ENCODE measurements at regions not wholly inside any gene's neighbourhood (a gene's known extent, or its start where the extent isn't known, plus 50 kb on each side); places are given as distances from the start of the nearest gene placed in this dataset.
A peak's percentile ranks its signal among the peaks of the same experiment; 100 is the strongest.
"Not testable (repeated sequence)": the region's sequence is repeated elsewhere in the genome, so short reads cannot be mapped to it uniquely, and the experiment has no call there.

GRCh38 chr16:34064602-34065001, 605.2 kb downstream of the TP53TG3F start:
- not testable (repeated sequence) for H3K4me3 ChIP-seq (ENCODE audit: insufficient read length, low read depth); H3K36me3 ChIP-seq (ENCODE audit: insufficient read depth, insufficient read length, low read length); H3K9ac ChIP-seq (ENCODE audit: insufficient read length, low read depth); DNase-seq (ENCODE audit: low read depth, low spot score); H3K4me1 ChIP-seq (ENCODE audit: insufficient read depth, insufficient read length); H3K27me3 ChIP-seq (ENCODE audit: insufficient read depth, insufficient read length)
- peaks cover 54% of the 10 kb centered on the region for H3K9me3 ChIP-seq (ENCODE audit: insufficient read depth, low read length)

- H3K27me3 ChIP-seq (ENCODE audit: insufficient read depth, insufficient read length); H3K4me1 ChIP-seq (ENCODE audit: insufficient read depth, insufficient read length); H3K36me3 ChIP-seq (ENCODE audit: insufficient read depth, insufficient read length, low read length); H3K9ac ChIP-seq (ENCODE audit: insufficient read length, low read depth); DNase-seq (ENCODE audit: low read depth, low spot score); H3K4me3 ChIP-seq (ENCODE audit: insufficient read length, low read depth): not testable (repeated sequence)
- H3K9me3 ChIP-seq (ENCODE audit: insufficient read depth, low read length) = peaks cover 25% of the 10 kb centered on the region
Observed at GRCh38 chr16:34069731-34070130, 610.3 kb downstream of the TP53TG3F start.

- Histone ChIP-seq H3K27me3 (ENCODE audit: insufficient read depth, insufficient read length) (no peaks in the 10 kb centered on the region), H3K4me1 (ENCODE audit: insufficient read depth, insufficient read length) (no peaks in the 10 kb centered on the region), H3K9me3 (ENCODE audit: insufficient read depth, low read length) (peaks cover 21% of the 10 kb centered on the region; the same call in 1 of the 2 replicates), H3K4me3 (ENCODE audit: insufficient read length, low read depth) (no peak overlapping the region), H3K9ac (ENCODE audit: insufficient read length, low read depth) (no peak overlapping the region), H3K36me3 (ENCODE audit: insufficient read depth, insufficient read length, low read length) (no peaks in the 10 kb centered on the region)
- TF ChIP-seq YY1 (IDR thresholded peaks at IDR 0.05; ENCODE audit: insufficient read depth, insufficient read length) (no peak), SUZ12 (IDR thresholded peaks at IDR 0.05; ENCODE audit: extremely low read depth, insufficient read depth, insufficient read length) (no peak), ZNF274 (IDR thresholded peaks at IDR 0.05; ENCODE audit: low read depth, low read length) (no peak)
- peak; percentile 8 for DNase-seq (ENCODE audit: low read depth, low spot score)
Observed at GRCh38 chr16:34078691-34079090, 619.3 kb downstream of the TP53TG3F start.

GRCh38 chr16:34085038-34085437, 625.6 kb downstream of the TP53TG3F start:
- DNase-seq (ENCODE audit: low read depth, low spot score); H3K4me1 ChIP-seq (ENCODE audit: insufficient read depth, insufficient read length); H3K4me3 ChIP-seq (ENCODE audit: insufficient read length, low read depth); H3K9ac ChIP-seq (ENCODE audit: insufficient read length, low read depth); H3K27me3 ChIP-seq (ENCODE audit: insufficient read depth, insufficient read length); H3K36me3 ChIP-seq (ENCODE audit: insufficient read depth, insufficient read length, low read length): not testable (repeated sequence)
- H3K9me3 ChIP-seq (ENCODE audit: insufficient read depth, low read length) = peaks cover 40% of the 10 kb centered on the region

- peaks cover 63% of the 10 kb centered on the region for H3K9me3 ChIP-seq (ENCODE audit: insufficient read depth, low read length)
- not testable (repeated sequence) for H3K36me3 ChIP-seq (ENCODE audit: insufficient read depth, insufficient read length, low read length); H3K4me1 ChIP-seq (ENCODE audit: insufficient read depth, insufficient read length); H3K9ac ChIP-seq (ENCODE audit: insufficient read length, low read depth); H3K27me3 ChIP-seq (ENCODE audit: insufficient read depth, insufficient read length); H3K4me3 ChIP-seq (ENCODE audit: insufficient read length, low read depth); DNase-seq (ENCODE audit: low read depth, low spot score)
Observed at GRCh38 chr16:34095006-34095405, 635.6 kb downstream of the TP53TG3F start.

- DNase-seq (ENCODE audit: low read depth, low spot score); H3K9ac ChIP-seq (ENCODE audit: insufficient read length, low read depth); H3K27me3 ChIP-seq (ENCODE audit: insufficient read depth, insufficient read length); H3K4me3 ChIP-seq (ENCODE audit: insufficient read length, low read depth); H3K36me3 ChIP-seq (ENCODE audit: insufficient read depth, insufficient read length, low read length); H3K4me1 ChIP-seq (ENCODE audit: insufficient read depth, insufficient read length): not testable (repeated sequence)
- peaks cover 59% of the 10 kb centered on the region for H3K9me3 ChIP-seq (ENCODE audit: insufficient read depth, low read length)
Observed at GRCh38 chr16:34096911-34097310, 637.5 kb downstream of the TP53TG3F start.

GRCh38 chr16:34097326-34097725, 637.9 kb downstream of the TP53TG3F start:
- not testable (repeated sequence) for H3K4me3 ChIP-seq (ENCODE audit: insufficient read length, low read depth); H3K27me3 ChIP-seq (ENCODE audit: insufficient read depth, insufficient read length); H3K4me1 ChIP-seq (ENCODE audit: insufficient read depth, insufficient read length); DNase-seq (ENCODE audit: low read depth, low spot score); H3K36me3 ChIP-seq (ENCODE audit: insufficient read depth, insufficient read length, low read length); H3K9ac ChIP-seq (ENCODE audit: insufficient read length, low read depth)
- peaks cover 55% of the 10 kb centered on the region for H3K9me3 ChIP-seq (ENCODE audit: insufficient read depth, low read length)

- DNase-seq (ENCODE audit: low read depth, low spot score); H3K27me3 ChIP-seq (ENCODE audit: insufficient read depth, insufficient read length); H3K4me1 ChIP-seq (ENCODE audit: insufficient read depth, insufficient read length); H3K36me3 ChIP-seq (ENCODE audit: insufficient read depth, insufficient read length, low read length); H3K9ac ChIP-seq (ENCODE audit: insufficient read length, low read depth); H3K4me3 ChIP-seq (ENCODE audit: insufficient read length, low read depth): not testable (repeated sequence)
- H3K9me3 ChIP-seq (ENCODE audit: insufficient read depth, low read length) = peaks cover 49% of the 10 kb centered on the region
Observed at GRCh38 chr16:34098033-34098432, 638.6 kb downstream of the TP53TG3F start.

- not testable (repeated sequence) for H3K27me3 ChIP-seq (ENCODE audit: insufficient read depth, insufficient read length); H3K4me1 ChIP-seq (ENCODE audit: insufficient read depth, insufficient read length); DNase-seq (ENCODE audit: low read depth, low spot score); H3K36me3 ChIP-seq (ENCODE audit: insufficient read depth, insufficient read length, low read length); H3K4me3 ChIP-seq (ENCODE audit: insufficient read length, low read depth); H3K9ac ChIP-seq (ENCODE audit: insufficient read length, low read depth)
- peaks cover 44% of the 10 kb centered on the region for H3K9me3 ChIP-seq (ENCODE audit: insufficient read depth, low read length)
Observed at GRCh38 chr16:34099028-34099427, 639.6 kb downstream of the TP53TG3F start.

Data from NT2/D1 (cell line).